GM19043 (cell line): ENCODE measurements at regions not wholly inside any gene's neighbourhood (a gene's known extent, or its start where the extent isn't known, plus 50 kb on each side); places are given as distances from the start of the nearest gene placed in this dataset.

ENCODE experiments used
- ATAC-seq: cut with Tn5 transposase; IDR thresholded peaks from one replicate; pipeline ENCODE4 v1.9.1; 2021; ENCODE audit warnings: low read depth; ENCODE audit not compliant: unreplicated experiment

GRCh38 chr7:16027396-16027795 is 340.9 kb upstream of the MEOX2 start:
- no peak for ATAC-seq

GRCh38 chr7:16026253-16027020 is 340.0 kb upstream of the MEOX2 start:
- no peak for ATAC-seq

- ATAC-seq: no peak
These were observed 339.2 kb upstream of the MEOX2 start for GRCh38 chr7:16025696-16026095.

GRCh38 chr7:16023503-16023902 is 337.0 kb upstream of the MEOX2 start:
- ATAC-seq: no peak

GRCh38 chr7:16023046-16023445 is 336.6 kb upstream of the MEOX2 start:
- no peak for ATAC-seq

GRCh38 chr7:16021851-16022250 is 335.4 kb upstream of the MEOX2 start:
- ATAC-seq: no peak

GRCh38 chr7:16015981-16016380 is 329.5 kb upstream of the MEOX2 start:
- no peak for ATAC-seq

- ATAC-seq: no peak
These were observed 327.5 kb upstream of the MEOX2 start for GRCh38 chr7:16014031-16014430.

- no peak for ATAC-seq
These were observed 321.4 kb upstream of the MEOX2 start for GRCh38 chr7:16007911-16008310.

- ATAC-seq: no peak
These were observed 318.2 kb upstream of the MEOX2 start for GRCh38 chr7:16004702-16005101.

GRCh38 chr7:16001477-16001876 is 315.0 kb upstream of the MEOX2 start:
- no peak for ATAC-seq

- no peak for ATAC-seq
These were observed 312.1 kb upstream of the MEOX2 start for GRCh38 chr7:15998617-15999016.

GRCh38 chr7:15995027-15995426 is 308.5 kb upstream of the MEOX2 start:
- no peak for ATAC-seq

GRCh38 chr7:15989194-15989593 is 302.7 kb upstream of the MEOX2 start:
- ATAC-seq: no peak

- ATAC-seq: no peak
These were observed 299.3 kb upstream of the MEOX2 start for GRCh38 chr7:15985587-15986384.

GRCh38 chr7:15977663-15978062 is 291.2 kb upstream of the MEOX2 start:
- ATAC-seq: no peak

GRCh38 chr7:15972862-15973275 is 286.4 kb upstream of the MEOX2 start:
- ATAC-seq: no peak

- ATAC-seq: no peak
These were observed 281.1 kb upstream of the MEOX2 start for GRCh38 chr7:15967551-15967950.

GRCh38 chr7:15967121-15967520 is 280.6 kb upstream of the MEOX2 start:
- no peak for ATAC-seq

GRCh38 chr7:15963206-15963605 is 276.7 kb upstream of the MEOX2 start:
- ATAC-seq: no peak

- no peak for ATAC-seq
These were observed 268.3 kb upstream of the MEOX2 start for GRCh38 chr7:15954671-15955354.
